Karpas-422 (cell line): ENCODE measurements at regions not wholly inside any gene's neighbourhood (a gene's known extent, or its start where the extent isn't known, plus 50 kb on each side); places are given as distances from the start of the nearest gene placed in this dataset.

Experiments used
- DNase-seq: peaks from one replicate; pipeline ENCODE4 v3.0.0-alpha.2; 2015
- H2AFZ ChIP-seq: fragments of 200-600 bp; sonication (generic); 2 replicates; pipeline ENCODE4 v1.6.1; 2014; ENCODE audit warnings: antibody characterized with exemption, low read length, mixed read lengths
- H3K27ac ChIP-seq: fragments of 200-600 bp; sonication (generic); 2 replicates; pipeline ENCODE4 v1.5.1; 2014; ENCODE audit warnings: mild to moderate bottlenecking, low read length, moderate library complexity
- H3K27me3 ChIP-seq: fragments of 200-600 bp; sonication (generic); 2 replicates; pipeline ENCODE4 v1.6.1; 2014; ENCODE audit warnings: low read length, mixed read lengths
- H3K36me3 ChIP-seq: fragments of 200-600 bp; sonication (generic); 2 replicates; pipeline ENCODE4 v1.6.1; 2014; ENCODE audit warnings: low read length, mixed read lengths; ENCODE audit not compliant: insufficient read depth
- H3K4me1 ChIP-seq: fragments of 200-600 bp; sonication (generic); 2 replicates; pipeline ENCODE4 v1.6.1; 2014; ENCODE audit warnings: mild to moderate bottlenecking, low read length, mixed read lengths
- H3K4me2 ChIP-seq: fragments of 200-600 bp; sonication (generic); 2 replicates; pipeline ENCODE4 v1.6.1; 2014; ENCODE audit warnings: low read length, low read depth, mild to moderate bottlenecking; ENCODE audit not compliant: poor library complexity, severe bottlenecking
- H3K4me3 ChIP-seq: fragments of 200-600 bp; sonication (generic); 2 replicates; pipeline ENCODE4 v1.5.1; 2014; ENCODE audit warnings: mild to moderate bottlenecking, antibody characterized with exemption, low read length, mixed read lengths
- H3K79me2 ChIP-seq: fragments of 200-600 bp; sonication (generic); 2 replicates; pipeline ENCODE4 v1.6.1; 2014; ENCODE audit warnings: mild to moderate bottlenecking, low read length, mixed read lengths
- H3K9ac ChIP-seq: fragments of 200-600 bp; sonication (generic); 2 replicates; pipeline ENCODE4 v1.6.0; 2014; ENCODE audit warnings: low read length
- H3K9me2 ChIP-seq: fragments of 200-600 bp; sonication (generic), shearing (Covaris generic); replicated peaks from 2 replicates; pipeline ENCODE4 v1.6.0; 2014; ENCODE audit warnings: mild to moderate bottlenecking, low read length, moderate library complexity; ENCODE audit not compliant: insufficient read depth
- H3K9me3 ChIP-seq: fragments of 300-700, 200-600 bp; sonication (generic); 2 replicates; pipeline ENCODE4 v1.6.1; 2014; ENCODE audit warnings: low read length, mixed read lengths
- H4K20me1 ChIP-seq: fragments of 200-600 bp; sonication (generic); 2 replicates; pipeline ENCODE4 v1.6.1; 2014; ENCODE audit warnings: mild to moderate bottlenecking, antibody characterized with exemption, low read length, low read depth; ENCODE audit not compliant: insufficient read depth

GRCh38 chr1:163720294-163720693 lies 398.5 kb downstream of the NUF2 start:
- H3K4me3 ChIP-seq = no peak overlapping the region
- no peaks in the 10 kb centered on the region for H3K27me3 ChIP-seq
- no peak overlapping the region for H2AFZ ChIP-seq
- H3K4me1 ChIP-seq = no peaks in the 10 kb centered on the region
- H3K27ac ChIP-seq = no peak overlapping the region
- H3K9me2 ChIP-seq = no peaks in the 10 kb centered on the region
- no peak overlapping the region for H3K4me2 ChIP-seq
- no peak for DNase-seq
- no peaks in the 10 kb centered on the region for H4K20me1 ChIP-seq
- H3K79me2 ChIP-seq = no peaks in the 10 kb centered on the region
- H3K36me3 ChIP-seq = no peaks in the 10 kb centered on the region
- peaks cover 6% of the 10 kb centered on the region; the same call in 1 of the 2 replicates for H3K9me3 ChIP-seq
- no peak overlapping the region for H3K9ac ChIP-seq

- Histone ChIP-seq H3K4me3 (no peak overlapping the region), H3K36me3 (no peaks in the 10 kb centered on the region)
- no peak for DNase-seq
Measured at GRCh38 chr1:163725551-163725950, 403.8 kb downstream of the NUF2 start.

GRCh38 chr1:163730411-163730821 lies 408.7 kb downstream of the NUF2 start:
- H3K4me3 ChIP-seq = no peak overlapping the region
- H3K4me2 ChIP-seq = no peak overlapping the region
- H3K27ac ChIP-seq = no peak overlapping the region
- H4K20me1 ChIP-seq = no peaks in the 10 kb centered on the region
- H3K4me1 ChIP-seq = no peaks in the 10 kb centered on the region
- no peaks in the 10 kb centered on the region for H3K79me2 ChIP-seq
- no peaks in the 10 kb centered on the region for H3K27me3 ChIP-seq
- H3K9me3 ChIP-seq = no peaks in the 10 kb centered on the region
- H2AFZ ChIP-seq = no peak overlapping the region
- no peaks in the 10 kb centered on the region for H3K36me3 ChIP-seq
- DNase-seq = no peak
- H3K9ac ChIP-seq = no peak overlapping the region
- H3K9me2 ChIP-seq = no peaks in the 10 kb centered on the region

More at GRCh38 chr1:163725551-163725950, 403.8 kb downstream of the NUF2 start:
- H3K27ac ChIP-seq = no peak overlapping the region
- no peaks in the 10 kb centered on the region for H3K9me3 ChIP-seq
- H3K9ac ChIP-seq = no peak overlapping the region
- H3K79me2 ChIP-seq = no peaks in the 10 kb centered on the region
- no peaks in the 10 kb centered on the region for H3K27me3 ChIP-seq
- no peak overlapping the region for H2AFZ ChIP-seq
- H3K9me2 ChIP-seq = no peaks in the 10 kb centered on the region
- no peaks in the 10 kb centered on the region for H3K4me1 ChIP-seq
- H3K4me2 ChIP-seq = no peak overlapping the region
- H4K20me1 ChIP-seq = no peaks in the 10 kb centered on the region

GRCh38 chr1:163737261-163737660 lies 415.5 kb downstream of the NUF2 start:
- Histone ChIP-seq H3K27me3 (no peaks in the 10 kb centered on the region), H3K79me2 (no peaks in the 10 kb centered on the region), H3K9ac (no peak overlapping the region), H3K36me3 (no peaks in the 10 kb centered on the region), H3K27ac (no peak overlapping the region), H3K4me2 (no peak overlapping the region), H3K9me2 (no peaks in the 10 kb centered on the region), H3K4me1 (no peaks in the 10 kb centered on the region), H3K4me3 (no peak overlapping the region), H4K20me1 (no peaks in the 10 kb centered on the region), H2AFZ (no peak overlapping the region), H3K9me3 (no peaks in the 10 kb centered on the region)
- no peak for DNase-seq

- no peak overlapping the region for H3K4me2 ChIP-seq
- H3K27me3 ChIP-seq = no peaks in the 10 kb centered on the region
- H4K20me1 ChIP-seq = no peaks in the 10 kb centered on the region
- no peak for DNase-seq
- no peak overlapping the region for H2AFZ ChIP-seq
- H3K4me1 ChIP-seq = no peaks in the 10 kb centered on the region
- no peak overlapping the region for H3K4me3 ChIP-seq
- no peaks in the 10 kb centered on the region; the same call in 1 of the 2 replicates for H3K9me3 ChIP-seq
- no peaks in the 10 kb centered on the region for H3K79me2 ChIP-seq
- no peak overlapping the region for H3K9ac ChIP-seq
- H3K27ac ChIP-seq = no peak overlapping the region
- H3K36me3 ChIP-seq = no peaks in the 10 kb centered on the region; the same call in 1 of the 2 replicates
- no peaks in the 10 kb centered on the region for H3K9me2 ChIP-seq
Measured at GRCh38 chr1:163744301-163744887, 422.6 kb downstream of the NUF2 start.

- no peak overlapping the region for H3K9ac ChIP-seq
- no peaks in the 10 kb centered on the region for H3K27me3 ChIP-seq
- no peak overlapping the region for H3K27ac ChIP-seq
- H3K79me2 ChIP-seq = no peaks in the 10 kb centered on the region
- H3K4me1 ChIP-seq = no peaks in the 10 kb centered on the region
- H2AFZ ChIP-seq = no peak overlapping the region
- H4K20me1 ChIP-seq = no peaks in the 10 kb centered on the region
- no peaks in the 10 kb centered on the region; the same call in 1 of the 2 replicates for H3K36me3 ChIP-seq
- DNase-seq = no peak
- H3K9me2 ChIP-seq = no peaks in the 10 kb centered on the region
- no peak overlapping the region for H3K4me3 ChIP-seq
- H3K9me3 ChIP-seq = no peaks in the 10 kb centered on the region; the same call in 1 of the 2 replicates
- no peak overlapping the region for H3K4me2 ChIP-seq
Measured at GRCh38 chr1:163745204-163745603, 423.4 kb downstream of the NUF2 start.

GRCh38 chr1:163747261-163747660 lies 425.5 kb downstream of the NUF2 start:
- H3K9me2 ChIP-seq = no peaks in the 10 kb centered on the region
- no peak overlapping the region for H2AFZ ChIP-seq
- no peaks in the 10 kb centered on the region for H3K79me2 ChIP-seq
- no peak overlapping the region for H3K9ac ChIP-seq
- no peaks in the 10 kb centered on the region for H3K27me3 ChIP-seq
- H3K4me1 ChIP-seq = no peaks in the 10 kb centered on the region
- no peaks in the 10 kb centered on the region; the same call in 1 of the 2 replicates for H3K36me3 ChIP-seq
- DNase-seq = no peak
- no peaks in the 10 kb centered on the region for H4K20me1 ChIP-seq
- no peak overlapping the region for H3K4me3 ChIP-seq
- H3K4me2 ChIP-seq = no peak overlapping the region
- no peak overlapping the region for H3K27ac ChIP-seq
- no peaks in the 10 kb centered on the region; the same call in 1 of the 2 replicates for H3K9me3 ChIP-seq

- Histone ChIP-seq H3K79me2 (no peaks in the 10 kb centered on the region), H3K4me3 (no peak overlapping the region), H2AFZ (no peak overlapping the region), H3K9me3 (no peaks in the 10 kb centered on the region; the same call in 1 of the 2 replicates), H4K20me1 (no peaks in the 10 kb centered on the region), H3K9me2 (no peaks in the 10 kb centered on the region), H3K9ac (no peak overlapping the region), H3K4me1 (no peaks in the 10 kb centered on the region), H3K27me3 (no peaks in the 10 kb centered on the region), H3K36me3 (no peaks in the 10 kb centered on the region; the same call in 1 of the 2 replicates), H3K4me2 (no peak overlapping the region), H3K27ac (no peak overlapping the region)
- DNase-seq = no peak
Measured at GRCh38 chr1:163747855-163748254, 426.1 kb downstream of the NUF2 start.
